Endodermal cell (in vitro differentiated cells): ENCODE measurements at regions not wholly inside any gene's neighbourhood (a gene's known extent, or its start where the extent isn't known, plus 50 kb on each side); places are given as distances from the start of the nearest gene placed in this dataset.

Source experiments
- DNase-seq: peaks from one replicate; pipeline ENCODE4 v3.0.0-alpha.2; 2017
- H3K27ac ChIP-seq: 2 replicates; pipeline ENCODE4 v1.5.1; 2013; ENCODE audit warnings: mild to moderate bottlenecking, low read depth, low read length, moderate library complexity
- H3K27me3 ChIP-seq: 2 replicates; pipeline ENCODE4 v1.6.1; 2013; ENCODE audit warnings: mild to moderate bottlenecking, low read length, moderate library complexity; ENCODE audit not compliant: insufficient read depth, control insufficient read depth, poor library complexity, severe bottlenecking
- H3K36me3 ChIP-seq: 2 replicates; pipeline ENCODE4 v1.7.0; 2013; ENCODE audit warnings: mild to moderate bottlenecking, low read length, moderate library complexity; ENCODE audit not compliant: control insufficient read depth, insufficient read depth
- H3K4me1 ChIP-seq: one replicate; pipeline ENCODE4 v1.7.0; 2013; ENCODE audit warnings: low read length; ENCODE audit not compliant: control insufficient read depth, insufficient read depth
- H3K4me3 ChIP-seq: 2 replicates; pipeline ENCODE4 v1.5.1; 2013; ENCODE audit warnings: mild to moderate bottlenecking, low read length, moderate library complexity
- H3K9ac ChIP-seq: 2 replicates; pipeline ENCODE4 v1.6.1; 2013; ENCODE audit warnings: mild to moderate bottlenecking, low read length, moderate library complexity; ENCODE audit not compliant: poor library complexity, severe bottlenecking; ENCODE audit errors: extremely low read depth
- H3K9me3 ChIP-seq: 2 replicates; pipeline ENCODE4 v1.6.1; 2013; ENCODE audit warnings: mild to moderate bottlenecking, low read length, moderate library complexity; ENCODE audit not compliant: control insufficient read depth
- H3K27ac Mint-ChIP-seq: 2 replicates; pipeline ENCODE4 v1.8.0; 2020; ENCODE audit warnings: mixed read lengths
- H3K27me3 Mint-ChIP-seq: 2 replicates; pipeline ENCODE4 v1.8.0; 2021; ENCODE audit warnings: mild to moderate bottlenecking, mixed read lengths; ENCODE audit not compliant: insufficient read depth
- H3K36me3 Mint-ChIP-seq: 2 replicates; pipeline ENCODE4 v1.8.0; 2020; ENCODE audit warnings: low read depth, mixed read lengths
- H3K4me1 Mint-ChIP-seq: 2 replicates; pipeline ENCODE4 v1.8.0; 2020; ENCODE audit warnings: mixed read lengths
- H3K4me3 Mint-ChIP-seq: 2 replicates; pipeline ENCODE4 v1.8.0; 2020; ENCODE audit warnings: mild to moderate bottlenecking, moderate library complexity, mixed read lengths
- H3K9me3 Mint-ChIP-seq: 2 replicates; pipeline ENCODE4 v1.8.0; 2020; ENCODE audit warnings: mild to moderate bottlenecking, mixed read lengths
- CTCF ChIP-seq: fragments of 200-600 bp; sonication (generic); conservative IDR thresholded peaks from 2 replicates; pipeline ENCODE4 v1.5.0; 2021; ENCODE audit warnings: antibody characterized with exemption, mild to moderate bottlenecking
- WGBS, 2 experiments: methylation state at CpG; one replicate each; pipeline versions ENCODE4 v1.1.5 to v1.1.7; 2013; ENCODE audit warnings: missing lambda C conversion rate in 2 of 2, mixed read lengths in 1 of 2; ENCODE audit not compliant: insufficient coverage in 1 of 2, insufficient read length in 1 of 2; 5-methylcytosine and 5-hydroxymethylcytosine counted together

GRCh38 chr6:82097676-82098075 lies 149.9 kb downstream of the IBTK start:
- no peak overlapping the region for H3K27ac ChIP-seq
- TF ChIP-seq CTCF, result no peak
- WGBS, 2 experiments, result 60% methylated on average over 2 of the region's 2 CpGs; no CpG with 5 or more reads in 1 of the 2 experiments
- H3K27me3 ChIP-seq, result no peaks in the 10 kb centered on the region
- no peak overlapping the region for H3K4me3 ChIP-seq
- Mint-ChIP-seq H3K27ac (no peak overlapping the region), H3K4me1 (peaks cover 17% of the 10 kb centered on the region), H3K9me3 (peaks cover 25% of the 10 kb centered on the region), H3K4me3 (no peak overlapping the region), H3K27me3 (no peaks in the 10 kb centered on the region), H3K36me3 (peaks cover 10% of the 10 kb centered on the region)
- peaks cover 6% of the 10 kb centered on the region for H3K4me1 ChIP-seq
- peaks cover 20% of the 10 kb centered on the region for H3K9me3 ChIP-seq
- no peak overlapping the region for H3K9ac ChIP-seq
- no peaks in the 10 kb centered on the region for H3K36me3 ChIP-seq
- no peak for DNase-seq

- peaks cover under 1% of the 10 kb centered on the region for H3K36me3 Mint-ChIP-seq
- H3K4me3 Mint-ChIP-seq, result no peak overlapping the region
- peaks cover 10% of the 10 kb centered on the region for H3K9me3 ChIP-seq
- no peaks in the 10 kb centered on the region for H3K27me3 Mint-ChIP-seq
- H3K36me3 ChIP-seq, result no peaks in the 10 kb centered on the region
- TF ChIP-seq CTCF, result peak; percentile 25
- H3K27ac ChIP-seq, result no peak overlapping the region
- 75 to 85% methylated on average over 1 to 3 of the region's 5 CpGs for WGBS, 2 experiments
- DNase-seq, result no peak
- H3K9ac ChIP-seq, result no peak overlapping the region
- H3K4me3 ChIP-seq, result peak overlapping the region; percentile 22
- H3K27ac Mint-ChIP-seq, result no peak overlapping the region
- H3K9me3 Mint-ChIP-seq, result peaks cover 10% of the 10 kb centered on the region
- no peaks in the 10 kb centered on the region for H3K27me3 ChIP-seq
- H3K4me1 Mint-ChIP-seq, result peaks cover 17% of the 10 kb centered on the region
- H3K4me1 ChIP-seq, result peaks cover 6% of the 10 kb centered on the region
These were observed 152.5 kb downstream of the IBTK start for GRCh38 chr6:82095091-82095490.

GRCh38 chr6:82094166-82094806 lies 153.3 kb downstream of the IBTK start:
- no peak for TF ChIP-seq CTCF
- H3K27ac ChIP-seq, result no peak overlapping the region
- H3K27me3 Mint-ChIP-seq, result no peaks in the 10 kb centered on the region
- peaks cover 20% of the 10 kb centered on the region for H3K4me1 Mint-ChIP-seq
- WGBS, 2 experiments, result 92% methylated on average over 2 to 4 of the region's 4 CpGs
- peaks cover 6% of the 10 kb centered on the region for H3K4me1 ChIP-seq
- H3K9me3 Mint-ChIP-seq, result peaks cover 5% of the 10 kb centered on the region
- H3K36me3 Mint-ChIP-seq, result no peaks in the 10 kb centered on the region
- no peak for DNase-seq
- no peaks in the 10 kb centered on the region for H3K36me3 ChIP-seq
- no peak overlapping the region for H3K27ac Mint-ChIP-seq
- H3K4me3 ChIP-seq, result no peak overlapping the region
- H3K9ac ChIP-seq, result no peak overlapping the region
- H3K9me3 ChIP-seq, result peaks cover 2% of the 10 kb centered on the region
- H3K27me3 ChIP-seq, result no peaks in the 10 kb centered on the region
- no peak overlapping the region for H3K4me3 Mint-ChIP-seq
